ENCODE measurements at regions not wholly inside any gene's neighbourhood (a gene's known extent, or its start where the extent isn't known, plus 50 kb on each side); places are given as distances from the start of the nearest gene placed in this dataset.

GRCh38 chr7:55285665-55286064 is 79.5 kb upstream of the LANCL2 start:
- H3K36me3 Mint-ChIP-seq (ENCODE audit: low read depth, unreplicated experiment): no peaks in the 10 kb centered on the region
- no peaks in the 10 kb centered on the region for H3K27me3 Mint-ChIP-seq (ENCODE audit: unreplicated experiment)
- no peak for DNase-seq (ENCODE audit: low spot score)

DNA sequence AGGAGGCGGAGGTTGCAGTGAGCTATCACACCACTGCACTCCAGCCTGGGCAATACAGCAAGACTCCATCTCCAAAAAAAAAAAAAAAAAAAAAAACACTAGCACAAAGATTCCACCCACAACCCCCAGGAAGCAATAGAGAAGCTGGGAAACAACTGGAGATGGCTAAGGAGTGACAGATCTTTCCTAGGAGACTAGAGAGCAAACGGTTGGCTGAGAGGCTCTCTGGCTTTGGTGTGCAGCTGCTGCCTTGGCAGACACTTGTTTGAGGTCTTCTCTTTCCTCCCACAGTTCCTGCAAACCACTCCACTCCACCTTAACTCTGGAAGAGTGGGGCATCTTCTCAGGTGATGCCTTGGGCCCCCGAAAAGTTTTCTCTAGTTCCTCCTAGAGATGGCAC is 78.5 kb upstream of the LANCL2 start:
- Mint-ChIP-seq H3K9me3 (ENCODE audit: unreplicated experiment) (no peaks in the 10 kb centered on the region), H3K27me3 (ENCODE audit: unreplicated experiment) (no peaks in the 10 kb centered on the region), H3K4me1 (ENCODE audit: unreplicated experiment) (no peaks in the 10 kb centered on the region), H3K36me3 (ENCODE audit: low read depth, unreplicated experiment) (no peaks in the 10 kb centered on the region), H3K27ac (ENCODE audit: unreplicated experiment) (no peak overlapping the region), H3K4me3 (ENCODE audit: unreplicated experiment) (no peak overlapping the region)
- no peak for DNase-seq (ENCODE audit: low spot score)
- TF ChIP-seq CTCF (IDR thresholded peaks at IDR 0.05; ENCODE audit: unreplicated experiment): no peak

More at GRCh38 chr7:55285665-55286064, 79.5 kb upstream of the LANCL2 start:
- no peak for TF ChIP-seq CTCF (IDR thresholded peaks at IDR 0.05; ENCODE audit: unreplicated experiment)
- Mint-ChIP-seq H3K4me1 (ENCODE audit: unreplicated experiment) (no peaks in the 10 kb centered on the region), H3K9me3 (ENCODE audit: unreplicated experiment) (no peaks in the 10 kb centered on the region), H3K27ac (ENCODE audit: unreplicated experiment) (no peak overlapping the region), H3K4me3 (ENCODE audit: unreplicated experiment) (no peak overlapping the region)

DNA sequence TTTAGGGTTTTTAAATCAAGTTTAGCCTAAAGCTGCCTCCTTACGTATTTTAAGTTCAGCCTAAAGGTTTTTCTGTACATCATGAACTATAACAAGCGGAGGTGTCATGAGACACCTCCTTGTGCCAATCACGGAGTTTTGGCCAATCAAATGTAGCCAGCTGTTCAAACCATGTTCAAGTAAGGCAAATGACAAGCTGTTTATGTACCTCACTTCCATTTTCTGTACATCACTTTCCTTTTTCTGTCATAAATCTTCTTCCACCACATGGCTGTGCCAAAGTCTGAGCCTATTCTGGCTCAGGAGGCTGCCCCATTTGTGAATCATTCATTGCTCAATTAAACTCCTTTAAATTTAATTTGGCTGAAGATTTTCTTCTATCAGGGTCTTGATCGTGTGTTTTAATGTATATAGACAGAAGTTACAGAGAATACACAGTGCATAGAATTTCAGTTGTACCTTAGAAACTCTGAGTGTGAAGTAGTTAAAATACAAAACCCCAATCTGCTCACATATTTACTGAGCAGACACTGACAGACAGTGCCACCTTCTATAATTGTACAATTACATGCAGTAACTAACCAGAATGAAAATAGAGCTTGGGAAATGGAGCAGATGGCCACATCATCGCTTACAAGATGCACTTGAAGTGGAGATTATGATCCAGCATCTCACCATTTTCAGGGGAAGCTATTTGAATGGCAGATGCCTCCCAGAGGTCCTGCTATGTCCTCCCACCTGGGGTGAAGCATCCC is 76.9 kb upstream of the LANCL2 start:
- H3K27me3 Mint-ChIP-seq (ENCODE audit: unreplicated experiment): no peaks in the 10 kb centered on the region
- no peaks in the 10 kb centered on the region for H3K9me3 Mint-ChIP-seq (ENCODE audit: unreplicated experiment)
- H3K4me3 Mint-ChIP-seq (ENCODE audit: unreplicated experiment): no peak overlapping the region
- no peaks in the 10 kb centered on the region for H3K36me3 Mint-ChIP-seq (ENCODE audit: low read depth, unreplicated experiment)
- H3K27ac Mint-ChIP-seq (ENCODE audit: unreplicated experiment): no peak overlapping the region
- H3K4me1 Mint-ChIP-seq (ENCODE audit: unreplicated experiment): no peaks in the 10 kb centered on the region
- no peak for DNase-seq (ENCODE audit: low spot score)
- no peak for TF ChIP-seq CTCF (IDR thresholded peaks at IDR 0.05; ENCODE audit: unreplicated experiment)

- no peaks in the 10 kb centered on the region for H3K36me3 Mint-ChIP-seq (ENCODE audit: low read depth, unreplicated experiment)
- no peaks in the 10 kb centered on the region for H3K27me3 Mint-ChIP-seq (ENCODE audit: unreplicated experiment)
- DNase-seq (ENCODE audit: low spot score): no peak
- H3K4me3 Mint-ChIP-seq (ENCODE audit: unreplicated experiment): no peak overlapping the region
- no peaks in the 10 kb centered on the region for H3K9me3 Mint-ChIP-seq (ENCODE audit: unreplicated experiment)
- peaks cover 6% of the 10 kb centered on the region for H3K4me1 Mint-ChIP-seq (ENCODE audit: unreplicated experiment)
- no peak for TF ChIP-seq CTCF (IDR thresholded peaks at IDR 0.05; ENCODE audit: unreplicated experiment)
- no peak overlapping the region for H3K27ac Mint-ChIP-seq (ENCODE audit: unreplicated experiment)
Measured at GRCh38 chr7:55296070-55296469, 69.1 kb upstream of the LANCL2 start.

GRCh38 chr7:55299273-55299967 is 65.7 kb upstream of the LANCL2 start:
- peaks cover 6% of the 10 kb centered on the region for H3K4me1 Mint-ChIP-seq (ENCODE audit: unreplicated experiment)
- no peak overlapping the region for H3K27ac Mint-ChIP-seq (ENCODE audit: unreplicated experiment)
- no peak for TF ChIP-seq CTCF (IDR thresholded peaks at IDR 0.05; ENCODE audit: unreplicated experiment)
- H3K27me3 Mint-ChIP-seq (ENCODE audit: unreplicated experiment): no peaks in the 10 kb centered on the region
- no peak overlapping the region for H3K4me3 Mint-ChIP-seq (ENCODE audit: unreplicated experiment)
- no peaks in the 10 kb centered on the region for H3K9me3 Mint-ChIP-seq (ENCODE audit: unreplicated experiment)
- DNase-seq (ENCODE audit: low spot score): no peak
- H3K36me3 Mint-ChIP-seq (ENCODE audit: low read depth, unreplicated experiment): no peaks in the 10 kb centered on the region
